Muscle of leg (tissue), 3 donors: ENCODE measurements at regions not wholly inside any gene's neighbourhood (a gene's known extent, or its start where the extent isn't known, plus 50 kb on each side); places are given as distances from the start of the nearest gene placed in this dataset.

Experiments used
- DNase-seq: peaks from one replicate; pipeline ENCODE4 v3.0.0; 2013
- H3K27ac ChIP-seq: one replicate; pipeline ENCODE4 v1.5.1; 2013; ENCODE audit warnings: mild to moderate bottlenecking, low read length, control low read depth
- H3K27me3 ChIP-seq: one replicate; pipeline ENCODE4 v1.6.1; 2013; ENCODE audit warnings: low read length; ENCODE audit not compliant: control insufficient read depth, insufficient read depth
- H3K36me3 ChIP-seq: one replicate; pipeline ENCODE4 v1.6.1; 2013; ENCODE audit warnings: low read length; ENCODE audit not compliant: control insufficient read depth, insufficient read depth
- H3K4me1 ChIP-seq: one replicate; pipeline ENCODE4 v1.6.1; 2013; ENCODE audit warnings: low read length; ENCODE audit not compliant: control insufficient read depth, insufficient read depth
- H3K4me3 ChIP-seq: one replicate; pipeline ENCODE4 v1.5.1; 2013; ENCODE audit warnings: low read length, control low read depth
- H3K9me3 ChIP-seq: replicated peaks from 2 replicates; pipeline ENCODE4 v1.6.1; 2013; ENCODE audit warnings: low read depth, low read length; ENCODE audit not compliant: control insufficient read depth
- WGBS: methylation state at CpG from one replicate; pipeline ENCODE4 v1.1.5; 2013; ENCODE audit warnings: missing lambda C conversion rate; ENCODE audit not compliant: insufficient coverage; 5-methylcytosine and 5-hydroxymethylcytosine counted together

GRCh38 chr3:19734453-19734852 lies 199.6 kb downstream of the EFHB start:
- Histone ChIP-seq H3K4me3 (no peak overlapping the region), H3K9me3 (peaks cover 2% of the 10 kb centered on the region), H3K27me3 (no peaks in the 10 kb centered on the region), H3K27ac (no peak overlapping the region), H3K36me3 (no peaks in the 10 kb centered on the region), H3K4me1 (no peaks in the 10 kb centered on the region)
- no peak for DNase-seq
- no CpG with 5 or more reads among the region's 6 CpGs for WGBS

GRCh38 chr3:19725000-19725399 lies 209.0 kb downstream of the EFHB start:
- WGBS = 100% methylated on average over 1 of the region's 3 CpGs
- no peak overlapping the region for H3K27ac ChIP-seq
- peaks cover 10% of the 10 kb centered on the region for H3K9me3 ChIP-seq
- no peaks in the 10 kb centered on the region for H3K4me1 ChIP-seq
- H3K27me3 ChIP-seq = no peaks in the 10 kb centered on the region
- DNase-seq = no peak
- no peaks in the 10 kb centered on the region for H3K36me3 ChIP-seq
- H3K4me3 ChIP-seq = no peak overlapping the region

- Histone ChIP-seq H3K27me3 (no peaks in the 10 kb centered on the region), H3K4me3 (no peak overlapping the region), H3K9me3 (no peaks in the 10 kb centered on the region), H3K27ac (no peak overlapping the region), H3K4me1 (no peaks in the 10 kb centered on the region), H3K36me3 (no peaks in the 10 kb centered on the region)
- no peak for DNase-seq
Measured at GRCh38 chr3:19717736-19718135, 216.3 kb downstream of the EFHB start.

- no peak overlapping the region for H3K27ac ChIP-seq
- H3K27me3 ChIP-seq = no peaks in the 10 kb centered on the region
- no peaks in the 10 kb centered on the region for H3K4me1 ChIP-seq
- H3K36me3 ChIP-seq = no peaks in the 10 kb centered on the region
- no peak overlapping the region for H3K4me3 ChIP-seq
- no peaks in the 10 kb centered on the region for H3K9me3 ChIP-seq
- no peak for DNase-seq
Measured at GRCh38 chr3:19711160-19711782, 222.7 kb downstream of the EFHB start.

- H3K27ac ChIP-seq = no peak overlapping the region
- WGBS = 91% methylated on average over 56 of the region's 60 CpGs
Measured at GRCh38 chr3:19702416-19703078, 231.5 kb downstream of the EFHB start.

GRCh38 chr3:19688767-19689166 lies 245.2 kb downstream of the EFHB start:
- H3K27ac ChIP-seq = no peak overlapping the region

More at GRCh38 chr3:19702416-19703078, 231.5 kb downstream of the EFHB start:
- peak; percentile 6 for DNase-seq
- Histone ChIP-seq H3K9me3 (no peaks in the 10 kb centered on the region), H3K4me3 (no peak overlapping the region), H3K4me1 (no peaks in the 10 kb centered on the region), H3K36me3 (no peaks in the 10 kb centered on the region), H3K27me3 (no peaks in the 10 kb centered on the region)

GRCh38 chr3:19668163-19668562 lies 265.9 kb downstream of the EFHB start:
- no peaks in the 10 kb centered on the region for H3K27me3 ChIP-seq
- H3K4me1 ChIP-seq = no peaks in the 10 kb centered on the region
- WGBS = 79% methylated on average over 1 of the region's 2 CpGs
- DNase-seq = no peak
- no peaks in the 10 kb centered on the region for H3K36me3 ChIP-seq
- no peak overlapping the region for H3K4me3 ChIP-seq
- no peak overlapping the region for H3K27ac ChIP-seq
- H3K9me3 ChIP-seq = peaks cover 2% of the 10 kb centered on the region

More at GRCh38 chr3:19688767-19689166, 245.2 kb downstream of the EFHB start:
- WGBS = 47% methylated on average over 2 of the region's 2 CpGs
- Histone ChIP-seq H3K4me3 (no peak overlapping the region), H3K36me3 (no peaks in the 10 kb centered on the region), H3K4me1 (no peaks in the 10 kb centered on the region), H3K27me3 (no peaks in the 10 kb centered on the region), H3K9me3 (peaks cover 12% of the 10 kb centered on the region)
- DNase-seq = no peak

GRCh38 chr3:19662486-19662885 lies 271.5 kb downstream of the EFHB start:
- H3K27ac ChIP-seq = no peak overlapping the region
- H3K27me3 ChIP-seq = no peaks in the 10 kb centered on the region
- no peaks in the 10 kb centered on the region for H3K4me1 ChIP-seq
- H3K4me3 ChIP-seq = no peak overlapping the region
- no peaks in the 10 kb centered on the region for H3K36me3 ChIP-seq
- WGBS = 80% methylated on average over 6 of the region's 6 CpGs
- no peaks in the 10 kb centered on the region for H3K9me3 ChIP-seq
- no peak for DNase-seq

GRCh38 chr3:19652336-19652735 lies 281.7 kb downstream of the EFHB start:
- H3K36me3 ChIP-seq = no peaks in the 10 kb centered on the region
- no peak for DNase-seq
- H3K4me3 ChIP-seq = no peak overlapping the region
- H3K9me3 ChIP-seq = peaks cover 26% of the 10 kb centered on the region
- no peaks in the 10 kb centered on the region for H3K4me1 ChIP-seq
- no peaks in the 10 kb centered on the region for H3K27me3 ChIP-seq
- H3K27ac ChIP-seq = no peak overlapping the region

GRCh38 chr3:19645093-19645492 lies 288.9 kb downstream of the EFHB start:
- no peaks in the 10 kb centered on the region for H3K4me1 ChIP-seq

GRCh38 chr3:19644405-19644804 lies 289.6 kb downstream of the EFHB start:
- WGBS = 80% methylated on average over 1 of the region's 2 CpGs
- DNase-seq = no peak
- Histone ChIP-seq H3K27me3 (no peaks in the 10 kb centered on the region), H3K9me3 (peaks cover 2% of the 10 kb centered on the region), H3K36me3 (no peaks in the 10 kb centered on the region), H3K27ac (no peak overlapping the region), H3K4me3 (no peak overlapping the region), H3K4me1 (no peaks in the 10 kb centered on the region)

More at GRCh38 chr3:19645093-19645492, 288.9 kb downstream of the EFHB start:
- H3K36me3 ChIP-seq = no peaks in the 10 kb centered on the region
- H3K4me3 ChIP-seq = no peak overlapping the region
- WGBS = no CpG with 5 or more reads among the region's 2 CpGs
- H3K27ac ChIP-seq = no peak overlapping the region
- DNase-seq = no peak
- peaks cover 2% of the 10 kb centered on the region for H3K9me3 ChIP-seq
- H3K27me3 ChIP-seq = no peaks in the 10 kb centered on the region
